Hepatocyte (in vitro differentiated cells): ENCODE measurements at regions not wholly inside any gene's neighbourhood (a gene's known extent, or its start where the extent isn't known, plus 50 kb on each side); places are given as distances from the start of the nearest gene placed in this dataset.

Experiments used
- DNase-seq: peaks from one replicate; pipeline ENCODE4 v3.0.0-alpha.2; 2016; ENCODE audit warnings: low spot score
- H2AFZ ChIP-seq: fragments of 200-600 bp; sonication (generic); 2 replicates; pipeline ENCODE4 v1.6.0; 2016; ENCODE audit warnings: antibody characterized with exemption, mild to moderate bottlenecking
- H3K27ac ChIP-seq: fragments of 200-600 bp; sonication (generic); 2 replicates; pipeline ENCODE4 v1.5.1; 2016; ENCODE audit warnings: mild to moderate bottlenecking
- H3K27me3 ChIP-seq: fragments of 200-600 bp; sonication (generic); 2 replicates; pipeline ENCODE4 v1.6.1; 2016
- H3K36me3 ChIP-seq: fragments of 200-600 bp; sonication (generic); replicated peaks from 2 replicates; pipeline ENCODE4 v1.5.1; 2016; ENCODE audit warnings: low read depth; ENCODE audit not compliant: insufficient read depth
- H3K4me1 ChIP-seq: fragments of 200-600 bp; sonication (generic); 2 replicates; pipeline ENCODE4 v1.5.1; 2016; ENCODE audit warnings: mild to moderate bottlenecking, moderate library complexity; ENCODE audit not compliant: insufficient read depth
- H3K4me2 ChIP-seq: fragments of 200-600 bp; sonication (generic); 2 replicates; pipeline ENCODE4 v1.6.0; 2016
- H3K4me3 ChIP-seq: fragments of 200-600 bp; sonication (generic); 2 replicates; pipeline ENCODE4 v1.5.1; 2016; ENCODE audit warnings: mild to moderate bottlenecking
- H3K79me2 ChIP-seq: fragments of 200-600 bp; sonication (generic); 2 replicates; pipeline ENCODE4 v1.6.0; 2017; ENCODE audit warnings: mild to moderate bottlenecking
- H3K9me2 ChIP-seq: fragments of 200-600 bp; sonication (generic); replicated peaks from 2 replicates; pipeline ENCODE4 v1.6.0; 2017; ENCODE audit warnings: mild to moderate bottlenecking; ENCODE audit not compliant: insufficient read depth
- H3K9me3 ChIP-seq: fragments of 200-600 bp; sonication (generic); 2 replicates; pipeline ENCODE4 v1.5.1; 2016; ENCODE audit warnings: low read depth, mild to moderate bottlenecking
- H4K20me1 ChIP-seq: fragments of 200-600 bp; sonication (generic); 2 replicates; pipeline ENCODE4 v1.6.0; 2016; ENCODE audit warnings: mild to moderate bottlenecking; ENCODE audit not compliant: insufficient read depth, poor library complexity, severe bottlenecking
- CTCF ChIP-seq: fragments of 200-600 bp; sonication (generic); IDR thresholded peaks from 2 replicates; pipeline ENCODE4 v1.5.1; 2016; ENCODE audit warnings: antibody characterized with exemption, mild to moderate bottlenecking; ENCODE audit not compliant: poor library complexity
- EZH2 ChIP-seq: fragments of 200-600 bp; sonication (generic); IDR thresholded peaks from 2 replicates; pipeline ENCODE4 v1.6.1; 2016; ENCODE audit warnings: antibody characterized with exemption, mild to moderate bottlenecking, borderline replicate concordance
- EZH2phosphoT487 ChIP-seq: fragments of 200-600 bp; sonication (generic); IDR thresholded peaks from one replicate; pipeline ENCODE4 v1.6.1; 2018; ENCODE audit warnings: antibody characterized with exemption, mild to moderate bottlenecking, low read depth, moderate library complexity; ENCODE audit not compliant: unreplicated experiment, severe bottlenecking
- WGBS: methylation state at CpG from one replicate; pipeline ENCODE4 v1.1.6; 2016; ENCODE audit warnings: low lambda C conversion rate; ENCODE audit errors: missing lambda C conversion rate; 5-methylcytosine and 5-hydroxymethylcytosine counted together

- Histone ChIP-seq H3K79me2 (no peaks in the 10 kb centered on the region), H3K36me3 (no peaks in the 10 kb centered on the region), H3K4me1 (no peaks in the 10 kb centered on the region), H3K4me2 (no peak overlapping the region), H4K20me1 (no peaks in the 10 kb centered on the region), H3K4me3 (no peak overlapping the region), H2AFZ (no peak overlapping the region), H3K9me2 (no peaks in the 10 kb centered on the region), H3K27ac (no peak overlapping the region), H3K9me3 (no peaks in the 10 kb centered on the region), H3K27me3 (no peaks in the 10 kb centered on the region)
- DNase-seq, result no peak
- TF ChIP-seq EZH2, result no peak
- TF ChIP-seq CTCF, result no peak
- TF ChIP-seq EZH2phosphoT487, result no peak
- WGBS, result 80% methylated on average over 10 of the region's 10 CpGs
Measured at GRCh38 chr13:21976159-21976558, 305.3 kb downstream of the FGF9 start.

GRCh38 chr13:21979161-21979806, 308.4 kb downstream of the FGF9 start:
- Histone ChIP-seq H3K27ac (no peak overlapping the region), H3K9me2 (no peaks in the 10 kb centered on the region), H3K4me1 (no peaks in the 10 kb centered on the region), H3K27me3 (no peaks in the 10 kb centered on the region), H3K36me3 (no peaks in the 10 kb centered on the region), H3K79me2 (no peaks in the 10 kb centered on the region), H3K4me2 (no peak overlapping the region), H4K20me1 (no peaks in the 10 kb centered on the region), H3K9me3 (no peaks in the 10 kb centered on the region), H2AFZ (no peak overlapping the region), H3K4me3 (no peak overlapping the region)
- no peak for TF ChIP-seq EZH2phosphoT487
- TF ChIP-seq EZH2, result no peak
- no peak for TF ChIP-seq CTCF
- 79% methylated on average over 20 of the region's 20 CpGs for WGBS
- DNase-seq, result no peak

GRCh38 chr13:21980049-21980448, 309.2 kb downstream of the FGF9 start:
- no peak for TF ChIP-seq EZH2
- TF ChIP-seq EZH2phosphoT487, result no peak
- no peak for TF ChIP-seq CTCF
- Histone ChIP-seq H3K4me1 (no peaks in the 10 kb centered on the region), H4K20me1 (no peaks in the 10 kb centered on the region), H3K4me2 (no peak overlapping the region), H3K4me3 (no peak overlapping the region), H3K9me2 (no peaks in the 10 kb centered on the region), H3K9me3 (no peaks in the 10 kb centered on the region), H3K27me3 (no peaks in the 10 kb centered on the region), H2AFZ (no peak overlapping the region), H3K79me2 (no peaks in the 10 kb centered on the region), H3K27ac (no peak overlapping the region), H3K36me3 (no peaks in the 10 kb centered on the region)
- no peak for DNase-seq
- WGBS, result 47% methylated on average over 2 of the region's 2 CpGs

- Histone ChIP-seq H3K79me2 (no peaks in the 10 kb centered on the region), H3K4me2 (no peak overlapping the region), H4K20me1 (no peaks in the 10 kb centered on the region), H3K27ac (no peak overlapping the region), H3K27me3 (no peaks in the 10 kb centered on the region), H2AFZ (no peak overlapping the region), H3K4me1 (no peaks in the 10 kb centered on the region), H3K36me3 (no peaks in the 10 kb centered on the region), H3K9me3 (no peaks in the 10 kb centered on the region), H3K9me2 (no peaks in the 10 kb centered on the region), H3K4me3 (no peak overlapping the region)
- DNase-seq, result no peak
- 90% methylated on average over 4 of the region's 4 CpGs for WGBS
- no peak for TF ChIP-seq EZH2phosphoT487
- TF ChIP-seq EZH2, result no peak
- no peak for TF ChIP-seq CTCF
Measured at GRCh38 chr13:21984156-21984555, 313.3 kb downstream of the FGF9 start.
